Right atrium auricular region (tissue), 2 donors: ENCODE measurements at regions not wholly inside any gene's neighbourhood (a gene's known extent, or its start where the extent isn't known, plus 50 kb on each side); places are given as distances from the start of the nearest gene placed in this dataset.

Experiments
- DNase-seq: peaks from one replicate; pipeline ENCODE4 v3.0.0-alpha.2; 2019; ENCODE audit warnings: low spot score
- H3K27ac ChIP-seq, 2 donors: fragments of 200-600 bp; sonication (generic); 1 replicate in 1 of 2; 2 replicates in 1 of 2; pipeline ENCODE4 v1.5.1; 2016 to 2019
- H3K27me3 ChIP-seq, 2 donors: fragments of 200-600 bp; sonication (generic); one replicate each; pipeline versions ENCODE4 v1.5.1 to v1.6.0; 2017 to 2019
- H3K36me3 ChIP-seq: fragments of 200-600 bp; sonication (generic); one replicate; pipeline ENCODE4 v1.5.1; 2016
- H3K4me1 ChIP-seq, 2 donors: fragments of 200-600 bp; sonication (generic); one replicate each; pipeline versions ENCODE4 v1.5.1 to v1.6.0; 2017 to 2019
- H3K4me3 ChIP-seq, 2 donors: fragments of 200-600 bp; sonication (generic); 1 replicate in 1 of 2; 2 replicates in 1 of 2; pipeline ENCODE4 v1.5.1; 2017 to 2019; ENCODE audit warnings: mild to moderate bottlenecking in 1 of 2, moderate library complexity in 1 of 2
- H3K9me3 ChIP-seq, 2 donors: fragments of 200-600 bp; sonication (generic); one replicate each; pipeline ENCODE4 v1.5.1; 2019
- CTCF ChIP-seq, 2 donors: fragments of 200-600 bp; sonication (generic); IDR thresholded peaks; one replicate each; pipeline ENCODE4 v1.5.1; 2019; ENCODE audit warnings: antibody characterized with exemption in 2 of 2

- DNase-seq, result no peak
- Histone ChIP-seq H3K4me3 (no peak overlapping the region), H3K27ac (no peak overlapping the region), H3K36me3 (no peaks in the 10 kb centered on the region), H3K27me3 (no peaks in the 10 kb centered on the region), H3K4me1 (no peaks in the 10 kb centered on the region), H3K9me3 (peaks cover 0 to 8% of the 10 kb centered on the region in 2 donors)
- no peak for TF ChIP-seq CTCF (IDR thresholded peaks at IDR 0.05)
Measured at GRCh38 chr11:80523057-80523456, 1082.2 kb upstream of the TENM4 start.

- peaks cover 0 to 13% of the 10 kb centered on the region in 2 donors for H3K9me3 ChIP-seq
- no peaks in the 10 kb centered on the region for H3K4me1 ChIP-seq
- no peaks in the 10 kb centered on the region for H3K36me3 ChIP-seq
- H3K27ac ChIP-seq, result no peak overlapping the region
- no peak overlapping the region for H3K4me3 ChIP-seq
- DNase-seq, result no peak
- H3K27me3 ChIP-seq, result no peaks in the 10 kb centered on the region
- no peak for TF ChIP-seq CTCF (IDR thresholded peaks at IDR 0.05)
Measured at GRCh38 chr11:80521592-80521991, 1080.8 kb upstream of the TENM4 start.

- no peaks in the 10 kb centered on the region for H3K27me3 ChIP-seq
- no peaks in the 10 kb centered on the region for H3K36me3 ChIP-seq
- no peak overlapping the region for H3K4me3 ChIP-seq
- no peak for DNase-seq
- H3K27ac ChIP-seq, result no peak overlapping the region
- no peaks in the 10 kb centered on the region for H3K4me1 ChIP-seq
- H3K9me3 ChIP-seq, result peaks cover 0 to 13% of the 10 kb centered on the region in 2 donors
- no peak for TF ChIP-seq CTCF (IDR thresholded peaks at IDR 0.05)
Measured at GRCh38 chr11:80520507-80520887, 1079.7 kb upstream of the TENM4 start.

GRCh38 chr11:80519596-80520506 lies 1079.0 kb upstream of the TENM4 start:
- TF ChIP-seq CTCF (IDR thresholded peaks at IDR 0.05), result no peak
- Histone ChIP-seq H3K36me3 (no peaks in the 10 kb centered on the region), H3K27ac (no peak overlapping the region), H3K27me3 (no peaks in the 10 kb centered on the region), H3K4me1 (no peaks in the 10 kb centered on the region), H3K9me3 (peaks cover 0 to 13% of the 10 kb centered on the region in 2 donors), H3K4me3 (no peak overlapping the region)
- DNase-seq, result no peak

- no peak overlapping the region for H3K4me3 ChIP-seq
- H3K36me3 ChIP-seq, result no peaks in the 10 kb centered on the region
- peaks cover 0 to 13% of the 10 kb centered on the region in 2 donors for H3K9me3 ChIP-seq
- no peak overlapping the region for H3K27ac ChIP-seq
- no peaks in the 10 kb centered on the region for H3K27me3 ChIP-seq
- DNase-seq, result no peak
- H3K4me1 ChIP-seq, result no peaks in the 10 kb centered on the region
- no peak for TF ChIP-seq CTCF (IDR thresholded peaks at IDR 0.05)
Measured at GRCh38 chr11:80517701-80518100, 1076.9 kb upstream of the TENM4 start.
